NCI-H187 (cell line): ENCODE measurements at regions not wholly inside any gene's neighbourhood (a gene's known extent, or its start where the extent isn't known, plus 50 kb on each side); places are given as distances from the start of the nearest gene placed in this dataset.
"Not testable (repeated sequence)": the region's sequence is repeated elsewhere in the genome, so short reads cannot be mapped to it uniquely, and the experiment has no call there.

ENCODE experiments used
- DNase-seq, 2 experiments: peaks; one replicate each; lab custom pipeline; 2025; lab: John Stamatoyannopoulos, UW

GRCh38 chr1:37162059-37162458 is 127.7 kb upstream of the GRIK3 start:
- no peak for DNase-seq

GRCh38 chr1:37166005-37166404 is 131.7 kb upstream of the GRIK3 start:
- no peak for DNase-seq

GRCh38 chr1:37167479-37167878 is 133.2 kb upstream of the GRIK3 start:
- no peak for DNase-seq

GRCh38 chr1:37169241-37169640 is 134.9 kb upstream of the GRIK3 start:
- DNase-seq: no peak

- no peak for DNase-seq
Observed at GRCh38 chr1:37169743-37170275, 135.5 kb upstream of the GRIK3 start.

GRCh38 chr1:37171691-37172090 is 137.4 kb upstream of the GRIK3 start:
- no peak for DNase-seq

- DNase-seq: no peak
Observed at GRCh38 chr1:37174341-37174740, 140.0 kb upstream of the GRIK3 start.

- no peak for DNase-seq
Observed at GRCh38 chr1:37174876-37175275, 140.6 kb upstream of the GRIK3 start.

GRCh38 chr1:37175666-37176215 is 141.4 kb upstream of the GRIK3 start:
- DNase-seq: no peak

- DNase-seq: no peak
Observed at GRCh38 chr1:37176269-37176668, 142.0 kb upstream of the GRIK3 start.

GRCh38 chr1:37177230-37177864 is 143.0 kb upstream of the GRIK3 start:
- peak; percentile 23 to 26 for DNase-seq

GRCh38 chr1:37181425-37181824 is 147.1 kb upstream of the GRIK3 start:
- DNase-seq: no peak

GRCh38 chr1:37184789-37185188 is 150.5 kb upstream of the GRIK3 start:
- DNase-seq: no peak

GRCh38 chr1:37186246-37186756 is 152.0 kb upstream of the GRIK3 start:
- no peak for DNase-seq

- DNase-seq: no peak
Observed at GRCh38 chr1:37189111-37189510, 154.8 kb upstream of the GRIK3 start.

GRCh38 chr1:37197411-37197810 is 163.1 kb upstream of the GRIK3 start:
- no peak for DNase-seq

- DNase-seq: not testable (repeated sequence)
Observed at GRCh38 chr1:37214305-37214704, 180.0 kb upstream of the GRIK3 start.

GRCh38 chr1:37233606-37234005 is 199.3 kb upstream of the GRIK3 start:
- DNase-seq: no peak

GRCh38 chr1:37234941-37235418 is 200.7 kb upstream of the GRIK3 start:
- DNase-seq: no peak

GRCh38 chr1:37237948-37238347 is 203.6 kb upstream of the GRIK3 start:
- DNase-seq: no peak

GRCh38 chr1:37238364-37239224 is 204.3 kb upstream of the GRIK3 start:
- DNase-seq: no peak

GRCh38 chr1:37239225-37239740 is 205.0 kb upstream of the GRIK3 start:
- DNase-seq: no peak
